GM13976 (cell line): ENCODE measurements at regions not wholly inside any gene's neighbourhood (a gene's known extent, or its start where the extent isn't known, plus 50 kb on each side); places are given as distances from the start of the nearest gene placed in this dataset.

Experiments
- DNase-seq: peaks from one replicate; pipeline ENCODE4 v3.0.0; 2012; ENCODE audit warnings: low spot score
- in situ Hi-C: fragments of 300-500 bp; cut with MboI; formaldehyde crosslinking; loops from one replicate; pipeline ENCODE4 v1.12.0; 2022; ENCODE audit warnings: low sequenced_read_pairs, mixed read lengths, inconsistent platforms; ENCODE audit not compliant: unreplicated experiment
- TF ChIP-seq, protein P1 (sequence below): IDR thresholded peaks from 2 replicates; pipeline ENCODE4 v1.5.1; 2012; ENCODE audit warnings: borderline replicate concordance, mild to moderate bottlenecking; ENCODE audit not compliant: insufficient read depth; ENCODE audit errors: extremely low read depth, missing control alignments, control extremely low read depth

DNA sequence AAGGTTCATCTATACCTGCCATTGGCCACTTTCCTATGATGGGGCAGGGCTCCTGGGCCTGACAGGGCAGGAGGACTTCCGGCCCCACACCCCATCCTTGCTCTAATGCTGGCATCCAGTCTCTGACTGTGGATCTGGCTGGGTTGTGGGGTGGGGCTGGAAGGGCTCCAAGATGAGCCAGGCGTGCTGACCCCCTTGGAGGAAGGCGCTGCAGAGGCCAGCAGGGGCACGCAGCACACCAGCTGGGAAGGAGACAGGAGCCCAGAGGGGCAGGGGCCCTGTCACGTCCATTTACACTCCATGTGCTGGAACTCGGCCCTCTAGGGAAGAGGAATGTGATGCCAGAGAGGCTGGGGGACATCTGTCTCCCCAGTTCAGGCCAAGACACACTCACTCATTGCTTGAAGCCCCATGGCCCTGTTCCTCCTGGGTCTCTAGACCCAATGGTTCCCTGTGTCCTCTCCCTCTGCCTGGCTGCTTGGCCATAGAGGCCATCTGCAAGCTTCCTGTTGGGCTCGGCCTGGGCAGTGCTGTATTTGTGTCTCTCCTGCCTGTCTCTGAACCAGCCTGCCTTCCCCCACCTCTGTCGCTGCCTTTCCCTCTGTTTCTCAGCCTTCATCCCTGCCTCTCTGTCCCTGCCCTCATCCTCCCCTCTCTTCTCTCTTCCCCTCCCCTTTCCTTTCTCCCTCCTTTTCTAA is 67.5 kb upstream of the NECTIN1 start:
- DNase-seq, result no peak
- TF ChIP-seq, protein P1, sequence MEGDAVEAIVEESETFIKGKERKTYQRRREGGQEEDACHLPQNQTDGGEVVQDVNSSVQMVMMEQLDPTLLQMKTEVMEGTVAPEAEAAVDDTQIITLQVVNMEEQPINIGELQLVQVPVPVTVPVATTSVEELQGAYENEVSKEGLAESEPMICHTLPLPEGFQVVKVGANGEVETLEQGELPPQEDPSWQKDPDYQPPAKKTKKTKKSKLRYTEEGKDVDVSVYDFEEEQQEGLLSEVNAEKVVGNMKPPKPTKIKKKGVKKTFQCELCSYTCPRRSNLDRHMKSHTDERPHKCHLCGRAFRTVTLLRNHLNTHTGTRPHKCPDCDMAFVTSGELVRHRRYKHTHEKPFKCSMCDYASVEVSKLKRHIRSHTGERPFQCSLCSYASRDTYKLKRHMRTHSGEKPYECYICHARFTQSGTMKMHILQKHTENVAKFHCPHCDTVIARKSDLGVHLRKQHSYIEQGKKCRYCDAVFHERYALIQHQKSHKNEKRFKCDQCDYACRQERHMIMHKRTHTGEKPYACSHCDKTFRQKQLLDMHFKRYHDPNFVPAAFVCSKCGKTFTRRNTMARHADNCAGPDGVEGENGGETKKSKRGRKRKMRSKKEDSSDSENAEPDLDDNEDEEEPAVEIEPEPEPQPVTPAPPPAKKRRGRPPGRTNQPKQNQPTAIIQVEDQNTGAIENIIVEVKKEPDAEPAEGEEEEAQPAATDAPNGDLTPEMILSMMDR, result no peak
- in situ Hi-C loops, result no loop called here

DNA sequence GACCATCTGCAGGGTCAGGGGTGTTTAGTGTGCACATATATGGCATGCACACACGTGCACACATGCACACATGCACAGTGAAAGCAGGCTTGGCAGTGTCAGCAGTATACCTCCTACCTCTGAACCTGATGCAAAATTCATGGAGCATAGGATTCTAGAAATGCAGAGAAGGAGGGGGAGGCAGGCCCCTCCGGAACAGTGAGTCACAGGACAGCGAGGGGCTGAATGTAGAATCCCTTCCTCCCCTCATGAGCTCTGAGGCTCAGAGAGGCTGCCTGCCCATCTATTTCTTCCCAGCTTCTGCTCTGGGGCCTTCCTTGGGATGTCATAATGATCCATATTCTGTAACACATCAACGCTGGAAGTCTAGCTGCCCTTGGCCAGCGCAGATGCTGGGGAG is 66.7 kb upstream of the NECTIN1 start:
- TF ChIP-seq, protein P1, result no peak
- DNase-seq, result no peak
- in situ Hi-C loops, result no loop called here

DNA sequence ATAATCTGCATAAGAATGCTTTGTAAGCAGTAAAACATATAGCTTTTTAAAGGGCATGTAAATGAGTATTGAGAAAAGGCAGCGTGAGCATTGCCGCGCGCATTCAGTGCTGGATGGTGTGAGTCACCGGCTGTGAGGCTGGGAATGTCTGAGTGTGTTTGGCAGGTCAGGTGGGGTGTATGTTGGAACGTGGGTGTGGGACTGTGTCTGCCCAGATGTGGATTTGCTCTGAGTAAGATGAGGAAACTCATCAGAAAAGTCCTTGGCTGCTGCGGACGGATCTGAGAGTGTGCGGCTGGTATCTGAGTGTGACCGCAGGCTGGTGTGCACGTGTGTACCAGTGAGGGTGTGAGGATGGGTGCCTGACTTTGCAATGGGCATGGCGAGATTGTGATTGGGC is 66.2 kb upstream of the NECTIN1 start:
- TF ChIP-seq, protein P1, result no peak
- in situ Hi-C loops, result no loop called here
- DNase-seq, result no peak

DNA sequence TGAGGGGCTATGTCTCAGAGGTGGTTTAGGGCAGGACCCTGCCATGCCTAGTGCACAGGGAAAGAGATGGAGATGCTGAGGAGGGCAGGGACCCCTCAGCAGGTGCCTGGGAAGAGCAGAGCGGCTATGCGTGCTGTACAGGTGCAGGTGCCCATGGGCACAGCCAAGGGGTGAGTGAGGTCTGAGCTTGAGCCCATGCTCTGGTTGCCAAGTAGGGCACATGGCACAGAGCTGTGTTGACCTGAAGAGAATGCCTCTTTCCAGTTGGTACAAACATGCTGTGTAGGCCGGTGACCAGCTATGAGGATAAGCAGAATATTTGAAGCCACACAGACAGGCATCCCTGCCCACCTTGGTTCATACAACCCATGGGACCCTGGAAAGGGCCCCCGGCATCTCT is 65.8 kb upstream of the NECTIN1 start:
- TF ChIP-seq, protein P1, result no peak
- no peak for DNase-seq
- in situ Hi-C loops, result no loop called here

DNA sequence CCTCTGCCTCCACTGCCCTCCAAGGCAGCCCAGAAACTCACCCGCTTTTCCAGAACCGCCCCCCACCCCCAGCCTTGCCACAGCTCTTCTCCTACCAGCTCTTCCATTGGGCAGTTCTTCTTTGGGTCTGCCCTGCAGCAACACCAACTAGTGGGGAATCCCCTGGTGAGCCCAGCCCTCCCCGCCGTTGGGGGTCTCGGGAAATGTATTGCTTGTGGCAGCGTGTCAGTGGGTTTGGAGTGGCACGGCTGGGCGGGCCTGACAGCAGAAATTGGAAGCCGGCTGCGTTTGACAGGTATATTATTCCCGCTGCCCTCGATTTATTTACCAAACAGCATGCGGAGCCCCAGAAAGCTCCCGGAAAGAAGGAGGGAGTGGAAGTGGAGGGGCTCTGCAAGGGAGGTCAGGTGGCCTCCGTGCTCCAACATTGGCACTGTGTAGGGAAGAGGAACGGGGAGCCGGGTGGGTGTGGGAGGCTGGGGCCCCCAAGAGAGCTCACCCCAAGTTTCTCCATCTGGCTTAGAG is 65.2 kb upstream of the NECTIN1 start:
- TF ChIP-seq, protein P1, result no peak
- no peak for DNase-seq
- in situ Hi-C loops, result no loop called here

DNA sequence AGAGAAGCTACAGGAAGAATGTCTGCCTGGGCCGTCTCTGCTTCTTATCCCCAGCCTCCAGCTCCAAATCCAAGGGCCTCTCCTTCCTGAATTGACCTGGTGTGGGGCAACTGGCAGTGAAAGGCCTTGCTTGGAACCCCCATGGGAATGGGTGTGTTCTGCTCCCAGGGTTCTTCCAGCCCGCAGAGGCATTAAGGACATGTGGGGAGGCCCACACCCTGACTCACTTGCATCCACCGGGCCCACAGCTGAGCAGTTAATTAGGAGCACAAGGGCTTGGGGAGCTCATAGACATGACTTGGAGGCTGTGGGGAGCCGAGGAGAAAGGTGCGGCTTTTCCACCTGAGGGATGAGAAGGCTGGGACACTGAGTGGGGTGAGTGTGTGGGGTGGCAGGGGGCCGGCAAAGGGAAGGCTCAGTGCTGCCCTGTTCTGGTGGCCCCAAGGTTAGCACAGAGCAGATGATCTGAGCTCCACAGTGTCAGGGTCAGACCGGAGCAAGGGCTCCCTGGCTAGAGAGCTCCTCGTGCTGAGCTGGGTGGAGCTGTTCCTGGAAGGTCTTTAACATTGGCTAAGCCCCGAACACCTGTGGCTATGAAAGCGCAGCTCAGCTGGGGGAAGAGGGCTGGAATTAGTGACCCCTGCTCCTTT is 64.5 kb upstream of the NECTIN1 start:
- TF ChIP-seq, protein P1, result no peak
- DNase-seq, result no peak
- in situ Hi-C loops, result no loop called here
